Hematopoietic multipotent progenitor cell (in vitro differentiated cells): ENCODE measurements at regions not wholly inside any gene's neighbourhood (a gene's known extent, or its start where the extent isn't known, plus 50 kb on each side); places are given as distances from the start of the nearest gene placed in this dataset.
"Not testable (repeated sequence)": the region's sequence is repeated elsewhere in the genome, so short reads cannot be mapped to it uniquely, and the experiment has no call there.

ENCODE experiments used
- DNase-seq, 3 donors: peaks; one replicate each; pipeline ENCODE4 v3.0.0-alpha.2; 2011 to 2015; ENCODE audit warnings: low read depth in 2 of 3, low spot score in 2 of 3

- DNase-seq = peak in 2 of 3 donors; percentile 10 to 18
These were observed 56.6 kb upstream of the GOLGA8N start for GRCh38 chr15:32536507-32537172.

- DNase-seq = not testable (repeated sequence)
These were observed 57.2 kb upstream of the GOLGA8N start for GRCh38 chr15:32536057-32536493.

- DNase-seq = not testable (repeated sequence)
These were observed 57.9 kb upstream of the GOLGA8N start for GRCh38 chr15:32535150-32535898.

GRCh38 chr15:32522900-32523299, 67.5 kb upstream of the GOLGA8O start:
- DNase-seq = not testable (repeated sequence)

- DNase-seq = not testable (repeated sequence)
These were observed 67.0 kb upstream of the GOLGA8O start for GRCh38 chr15:32522421-32522820.

GRCh38 chr15:32518976-32519375, 63.5 kb upstream of the GOLGA8O start:
- not testable (repeated sequence) for DNase-seq

- not testable (repeated sequence) for DNase-seq
These were observed 62.6 kb upstream of the GOLGA8O start for GRCh38 chr15:32518013-32518412.

- not testable (repeated sequence) for DNase-seq
These were observed 61.5 kb upstream of the GOLGA8O start for GRCh38 chr15:32516954-32517353.

- DNase-seq = not testable (repeated sequence)
These were observed 57.9 kb upstream of the GOLGA8O start for GRCh38 chr15:32513378-32513777.

GRCh38 chr15:32510027-32510426, 54.6 kb upstream of the GOLGA8O start:
- DNase-seq = not testable (repeated sequence)

GRCh38 chr15:32508081-32508480, 52.6 kb upstream of the GOLGA8O start:
- not testable (repeated sequence) for DNase-seq

- not testable (repeated sequence) for DNase-seq
These were observed 51.4 kb upstream of the GOLGA8O start for GRCh38 chr15:32506787-32507186.

- not testable (repeated sequence) for DNase-seq
These were observed 50.2 kb upstream of the GOLGA8O start for GRCh38 chr15:32505633-32506032.
